ENCODE measurements at regions not wholly inside any gene's neighbourhood (a gene's known extent, or its start where the extent isn't known, plus 50 kb on each side); places are given as distances from the start of the nearest gene placed in this dataset.

GRCh38 chr10:20998036-20998435 is 100.9 kb upstream of the NEBL start:
- no peak overlapping the region for H3K4me2 ChIP-seq (ENCODE audit: control insufficient read depth, insufficient read depth)
- no TSS peak for BruUV-seq (replicated peaks)

More at GRCh38 chr10:20998036-20998435, 100.9 kb upstream of the NEBL start:
- ATAC-seq, result no peak
- H3K9ac ChIP-seq (ENCODE audit: control insufficient read depth, insufficient read depth, low read length), result no peak overlapping the region
- WGBS (ENCODE audit: insufficient coverage, insufficient replicate concordance, low lambda C conversion rate, missing lambda C conversion rate), result 53% methylated on average over 5 of the region's 5 CpGs
- RAD21 ChIA-PET (ENCODE audit: unreplicated experiment), result no interaction called here
- H3K4me3 ChIP-seq, result no peak overlapping the region
- TF ChIP-seq JUND (IDR thresholded peaks at IDR 0.05; ENCODE audit: low read depth, low read length), result no peak
- no peak for TF ChIP-seq ZBTB40 (IDR thresholded peaks at IDR 0.05; ENCODE audit: borderline replicate concordance)
- TF ChIP-seq IRF4 (IDR thresholded peaks at IDR 0.05; ENCODE audit: low read depth, low read length), result no peak
- TF ChIP-seq KAT2A (conservative IDR thresholded peaks at IDR 0.05; ENCODE audit: control insufficient read depth, low read depth, low read length), result no peak
- TF ChIP-seq ATF3 (IDR thresholded peaks at IDR 0.05; ENCODE audit: borderline replicate concordance, extremely low read depth, low read depth, low read length), result no peak
- no peak for TF ChIP-seq SUZ12 (IDR thresholded peaks at IDR 0.05; ENCODE audit: unreplicated experiment)
- TF ChIP-seq SMARCA5 (IDR thresholded peaks at IDR 0.05), result no peak
- no peak for TF ChIP-seq SIX5 (IDR thresholded peaks at IDR 0.05; ENCODE audit: low read depth, low read length, severe bottlenecking)
- no peak for TF ChIP-seq EED (IDR thresholded peaks at IDR 0.05; ENCODE audit: low read depth)
- no peak for TF ChIP-seq IKZF2 (IDR thresholded peaks at IDR 0.05)
- TF ChIP-seq EP300 (IDR thresholded peaks at IDR 0.05; ENCODE audit: borderline replicate concordance in 1 of 2, control insufficient read depth in 1 of 2, low read depth in 2 of 2, low read length in 2 of 2), result no peak
- TF ChIP-seq ZNF207 (IDR thresholded peaks at IDR 0.05; ENCODE audit: borderline replicate concordance), result no peak
- TF ChIP-seq YY1 (IDR thresholded peaks at IDR 0.05; ENCODE audit: low read depth, low read length), result no peak
- no peaks in the 10 kb centered on the region for H4K20me1 ChIP-seq (ENCODE audit: control insufficient read depth, insufficient read depth)
- H2AFZ ChIP-seq (ENCODE audit: control insufficient read depth, low read depth, low read length), result no peak overlapping the region
- CTCF ChIA-PET, result no interaction called here
- no peak overlapping the region for H3K27ac ChIP-seq (ENCODE audit: control insufficient read depth, insufficient read depth)
- no peaks in the 10 kb centered on the region for H3K27me3 ChIP-seq (replicated peaks in 1 of 2; ENCODE audit: control insufficient read depth in 2 of 2, insufficient read depth in 2 of 2, low read length in 1 of 2)
- H3K79me2 ChIP-seq (ENCODE audit: control insufficient read depth, insufficient read depth, low read length), result no peaks in the 10 kb centered on the region
- in situ Hi-C loops (cut with MboI) (no loop called here), intact Hi-C loops (cut with micrococcal nuclease; ENCODE audit: unreplicated experiment) (no loop called here)
- no peaks in the 10 kb centered on the region for H3K4me1 ChIP-seq (ENCODE audit: control insufficient read depth, insufficient read depth, low read length)
- H3K9me3 ChIP-seq (replicated peaks; ENCODE audit: control insufficient read depth, insufficient read depth, low read length), result no peaks in the 10 kb centered on the region
- H3K36me3 ChIP-seq (ENCODE audit: control insufficient read depth in 2 of 2, insufficient read depth in 2 of 2, low read length in 1 of 2), result no peaks in the 10 kb centered on the region
- POLR2A ChIA-PET, result no interaction called here
- no peak for FAIRE-seq
- SMC1A ChIA-PET (ENCODE audit: uncharacterized antibody, unreplicated experiment), result no interaction called here
- DNase-seq (ENCODE audit: low read depth, low spot score), result no peak
